GM19238 (cell line): ENCODE measurements at regions not wholly inside any gene's neighbourhood (a gene's known extent, or its start where the extent isn't known, plus 50 kb on each side); places are given as distances from the start of the nearest gene placed in this dataset.

ENCODE experiments used
- DNase-seq: peaks from one replicate; pipeline ENCODE4 v3.0.0; 2011; ENCODE audit warnings: low spot score; ENCODE audit not compliant: insufficient read length

DNA sequence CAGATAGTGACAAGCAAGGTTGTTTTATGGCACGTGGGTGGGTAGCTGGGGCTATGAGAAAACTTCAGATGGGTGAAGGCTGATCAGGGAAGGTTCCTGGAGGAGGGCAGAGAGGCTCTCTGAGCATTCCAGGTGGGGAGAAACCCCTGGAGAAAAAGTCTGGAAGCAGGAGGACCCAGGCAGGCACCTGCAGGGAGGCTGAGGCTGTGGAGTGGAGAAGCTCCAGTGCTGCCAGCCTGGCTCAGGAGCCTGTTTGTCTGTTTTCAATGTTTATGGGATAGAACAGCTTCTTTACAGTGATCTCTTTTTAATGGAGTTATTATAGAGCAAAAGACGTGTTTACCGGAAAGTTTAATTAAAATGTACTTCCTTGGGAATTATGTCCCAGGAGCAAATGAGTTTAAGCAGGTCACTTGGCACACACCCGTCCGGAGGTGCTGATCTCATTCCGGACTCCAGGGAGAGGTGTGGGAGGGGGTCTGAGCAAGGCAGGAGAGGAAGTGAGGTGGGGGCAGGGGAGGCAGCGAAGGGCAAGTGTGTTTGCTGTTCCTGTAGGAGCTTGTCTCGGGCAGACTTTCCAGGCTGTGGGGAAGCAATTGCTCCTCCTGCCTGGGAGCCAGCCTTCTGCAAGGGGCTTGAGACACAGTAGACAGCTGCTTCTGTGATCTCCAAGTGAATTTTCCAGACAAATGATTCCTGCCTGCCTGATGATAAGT is 239.5 kb downstream of the MYCN start:
- DNase-seq: no peak

DNA sequence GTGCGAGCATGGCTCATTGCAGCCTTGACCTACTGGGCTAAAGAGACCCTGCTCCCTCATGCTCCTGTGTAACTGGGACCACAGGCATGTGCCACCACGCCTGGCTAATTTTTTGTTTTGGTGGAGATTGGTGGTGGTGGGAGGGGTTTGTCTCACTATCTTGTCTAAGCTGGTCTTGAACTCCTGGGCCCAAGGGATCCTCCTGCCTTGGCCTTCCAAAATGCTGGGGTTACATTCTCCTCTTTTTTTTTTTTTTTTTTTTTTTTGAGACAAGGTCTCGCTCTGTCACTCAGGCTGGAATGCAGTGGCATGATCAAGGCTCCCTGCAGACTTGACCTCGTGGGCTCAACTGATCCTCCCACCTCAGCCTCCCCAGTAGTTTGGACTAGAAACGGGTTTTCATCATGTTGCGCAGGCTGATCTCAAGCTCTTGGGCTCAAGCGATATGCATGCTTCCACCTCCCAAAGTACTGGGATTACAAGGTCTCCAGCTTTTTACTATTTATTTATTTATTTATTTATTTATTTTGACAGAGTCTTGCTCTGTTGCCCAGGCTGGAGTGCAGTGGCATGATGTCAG is 238.3 kb downstream of the MYCN start:
- DNase-seq: no peak

DNA sequence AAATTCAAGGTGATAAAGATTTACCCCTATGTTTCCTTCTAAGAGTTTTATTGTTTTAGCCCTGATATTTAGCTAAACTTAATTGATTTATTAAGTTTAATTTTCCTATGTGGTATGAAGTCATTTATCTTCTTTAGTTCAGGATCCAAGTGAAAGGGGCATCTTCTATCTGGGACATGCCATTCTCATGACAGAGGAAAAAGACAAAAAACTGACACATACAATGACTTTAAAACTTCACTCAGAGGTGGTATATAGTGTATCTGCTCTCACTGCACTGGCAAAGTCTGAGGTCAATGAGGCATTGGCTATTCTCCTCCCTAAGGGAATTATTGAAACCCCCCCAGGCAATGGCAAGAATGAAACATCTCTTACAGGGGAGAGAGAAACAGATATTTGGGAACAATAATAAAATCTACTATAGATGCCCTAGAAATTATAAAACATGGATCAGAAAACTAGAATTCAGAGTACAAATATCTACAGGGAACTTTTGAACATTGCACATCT is 237.4 kb downstream of the MYCN start:
- no peak for DNase-seq

DNA sequence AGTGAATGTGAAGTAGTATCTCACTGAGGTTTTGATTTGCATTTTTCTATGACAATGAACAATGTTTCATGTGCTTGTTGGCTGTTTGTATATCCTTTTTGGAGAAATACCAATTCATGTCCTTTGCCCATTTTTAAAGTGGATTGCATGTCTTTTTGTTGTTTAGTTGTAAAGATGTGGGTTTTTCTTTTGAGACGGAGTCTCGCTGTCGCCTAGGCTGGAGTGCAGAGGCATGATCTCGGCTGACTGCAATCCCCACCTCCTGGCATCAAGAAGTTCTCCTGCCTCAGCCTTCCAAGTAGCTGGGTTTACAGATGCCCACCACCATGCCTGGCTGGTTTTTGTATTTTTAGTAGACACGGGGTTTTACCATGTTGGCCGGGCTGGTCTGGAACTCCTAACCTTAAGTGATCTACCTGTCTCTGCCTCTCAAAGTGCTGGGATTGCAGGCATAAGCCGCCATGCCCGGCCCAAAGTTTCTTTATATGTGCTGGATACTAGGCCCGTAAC is 236.7 kb downstream of the MYCN start:
- no peak for DNase-seq

DNA sequence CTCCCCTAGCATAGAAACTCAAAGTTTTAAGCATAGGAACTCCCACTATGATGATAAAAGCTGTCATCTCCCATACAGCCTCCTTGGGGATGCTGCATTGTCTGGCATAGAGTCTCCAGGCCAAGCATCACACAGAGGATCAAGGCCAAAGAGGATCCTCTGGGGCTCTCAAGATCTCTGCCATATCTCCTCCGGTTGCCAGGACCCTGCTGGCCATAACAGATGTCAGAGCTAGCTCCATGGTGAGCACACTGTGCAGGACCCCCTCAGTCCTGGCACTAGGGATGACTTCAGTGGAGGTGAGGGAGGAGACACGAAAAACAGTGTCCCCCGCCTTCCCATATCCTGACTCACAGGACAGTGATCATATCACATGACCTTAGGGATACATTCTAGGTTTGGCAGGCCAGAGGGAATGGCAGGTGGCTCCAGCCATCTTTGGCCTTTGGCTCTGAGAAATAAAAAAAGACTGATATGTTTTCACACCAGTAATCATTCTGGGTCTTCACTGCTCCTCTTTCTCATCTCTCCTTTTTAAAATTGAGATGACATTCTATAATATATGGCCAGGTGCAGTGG is 235.0 kb downstream of the MYCN start:
- no peak for DNase-seq

DNA sequence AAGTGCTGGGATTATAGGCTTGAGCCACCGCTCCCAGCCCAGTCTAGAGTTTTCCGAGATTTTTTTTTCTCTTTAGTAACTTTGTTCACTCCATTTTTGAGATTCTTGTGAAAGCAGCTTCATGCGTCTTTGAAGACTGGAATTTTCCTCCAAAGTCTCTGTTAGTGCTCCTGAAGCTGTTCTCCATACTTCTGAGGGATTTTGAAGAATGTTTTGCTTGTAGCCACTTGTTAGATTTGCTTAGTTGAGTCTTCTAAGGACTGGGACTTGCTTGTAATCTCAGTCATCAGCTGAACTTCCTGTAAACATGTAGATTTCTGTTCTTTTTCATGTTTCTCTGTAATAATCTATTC is 234.3 kb downstream of the MYCN start:
- DNase-seq: no peak

DNA sequence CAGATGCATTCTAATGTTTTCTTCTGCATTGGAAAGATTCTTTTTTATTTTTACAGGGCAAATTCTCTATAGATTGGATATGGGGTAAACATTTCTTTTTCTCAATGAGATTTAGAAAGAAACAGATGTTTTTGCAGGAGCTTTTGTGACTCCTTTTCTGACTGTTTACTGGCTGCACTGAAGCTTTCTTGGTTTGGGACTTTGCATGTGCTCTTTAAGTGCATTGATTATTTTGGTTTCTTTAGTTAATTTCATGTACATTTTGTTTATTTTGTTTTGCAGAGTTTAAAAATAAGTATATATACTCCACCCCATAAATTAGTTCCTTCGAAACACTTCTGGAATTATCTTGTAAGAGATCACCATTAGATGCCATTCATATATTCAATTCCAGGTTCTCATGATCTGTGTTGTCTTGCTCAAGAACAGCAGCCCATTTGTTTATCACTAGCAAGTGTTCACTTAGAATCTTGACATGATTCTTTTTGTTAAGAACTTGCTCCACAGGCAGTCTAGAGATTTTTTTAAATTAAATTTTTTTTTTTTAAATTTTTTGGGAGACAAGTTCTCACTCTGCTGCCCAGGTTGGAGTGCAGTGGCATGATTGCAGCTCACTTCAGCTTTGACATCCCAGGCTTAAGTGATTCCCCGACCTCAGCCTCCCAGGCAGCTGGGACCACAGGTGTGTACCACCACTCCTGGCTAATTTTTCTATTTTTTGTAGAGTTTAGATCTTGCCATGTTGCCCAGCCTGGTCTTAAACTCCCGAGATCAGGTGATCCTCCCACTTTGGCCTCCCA is 233.7 kb downstream of the MYCN start:
- DNase-seq: no peak

DNA sequence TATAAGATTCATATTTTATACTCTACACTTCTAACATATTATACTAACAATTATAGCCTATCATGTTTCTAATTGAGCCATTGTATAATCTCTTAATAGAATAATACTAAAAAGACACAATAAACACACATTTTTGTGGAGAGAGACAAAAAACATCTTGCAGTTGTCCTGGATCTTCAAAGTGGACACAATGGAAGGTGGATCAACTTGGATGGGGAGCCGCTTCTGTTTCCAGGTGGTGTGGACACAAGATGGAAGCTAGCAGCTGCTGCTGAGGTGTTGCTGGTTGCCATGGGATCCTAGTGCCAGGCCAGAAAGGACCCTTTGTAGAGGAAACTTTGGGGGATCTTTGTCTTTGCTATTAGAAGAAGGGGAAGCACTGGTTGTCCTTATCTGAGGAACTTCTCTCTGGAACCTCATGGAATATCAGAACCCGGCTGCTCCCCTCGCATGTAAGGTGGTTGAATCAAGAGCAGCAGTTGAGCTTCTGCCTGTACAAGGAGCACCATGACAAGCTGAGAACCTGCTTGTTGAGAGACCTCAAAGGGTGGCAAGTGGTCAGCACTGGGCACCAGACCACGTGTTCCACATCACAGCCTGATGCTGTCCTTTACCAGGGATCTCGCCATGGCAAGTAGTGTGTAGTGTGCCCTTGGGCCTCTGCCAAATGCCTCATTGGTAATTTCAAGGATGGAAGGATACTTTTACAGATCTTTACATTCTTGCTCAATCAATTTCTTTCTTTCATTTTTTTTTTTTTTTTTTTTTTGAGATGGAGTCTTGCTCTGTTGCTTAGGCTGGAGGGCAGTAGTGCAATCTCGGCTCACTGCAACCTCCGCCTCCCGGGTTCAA is 232.2 kb downstream of the MYCN start:
- no peak for DNase-seq

DNA sequence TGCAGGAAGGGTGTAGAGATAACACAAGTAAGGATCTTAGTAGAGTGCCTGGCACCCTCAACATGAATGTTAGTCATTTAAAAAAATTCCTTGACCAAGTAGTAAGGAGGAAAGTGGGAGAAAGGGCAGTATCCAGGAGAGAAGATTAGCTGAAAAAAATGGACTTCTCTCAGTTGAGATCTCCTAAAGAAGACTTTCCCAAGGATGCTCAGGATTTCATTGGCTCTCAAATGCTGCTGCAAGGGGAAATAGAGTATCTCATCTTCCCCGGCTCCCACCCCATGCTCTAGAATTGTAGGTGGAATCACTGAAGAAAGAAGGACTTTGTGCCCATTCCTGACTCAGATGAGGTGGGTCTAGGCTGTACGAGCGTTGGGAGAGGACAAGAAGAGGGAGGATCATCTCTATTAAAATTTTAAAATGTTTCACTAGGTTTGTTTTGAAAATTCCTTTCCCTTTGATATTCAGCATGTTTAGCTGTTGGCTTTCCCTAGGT is 231.1 kb downstream of the MYCN start:
- DNase-seq: no peak

DNA sequence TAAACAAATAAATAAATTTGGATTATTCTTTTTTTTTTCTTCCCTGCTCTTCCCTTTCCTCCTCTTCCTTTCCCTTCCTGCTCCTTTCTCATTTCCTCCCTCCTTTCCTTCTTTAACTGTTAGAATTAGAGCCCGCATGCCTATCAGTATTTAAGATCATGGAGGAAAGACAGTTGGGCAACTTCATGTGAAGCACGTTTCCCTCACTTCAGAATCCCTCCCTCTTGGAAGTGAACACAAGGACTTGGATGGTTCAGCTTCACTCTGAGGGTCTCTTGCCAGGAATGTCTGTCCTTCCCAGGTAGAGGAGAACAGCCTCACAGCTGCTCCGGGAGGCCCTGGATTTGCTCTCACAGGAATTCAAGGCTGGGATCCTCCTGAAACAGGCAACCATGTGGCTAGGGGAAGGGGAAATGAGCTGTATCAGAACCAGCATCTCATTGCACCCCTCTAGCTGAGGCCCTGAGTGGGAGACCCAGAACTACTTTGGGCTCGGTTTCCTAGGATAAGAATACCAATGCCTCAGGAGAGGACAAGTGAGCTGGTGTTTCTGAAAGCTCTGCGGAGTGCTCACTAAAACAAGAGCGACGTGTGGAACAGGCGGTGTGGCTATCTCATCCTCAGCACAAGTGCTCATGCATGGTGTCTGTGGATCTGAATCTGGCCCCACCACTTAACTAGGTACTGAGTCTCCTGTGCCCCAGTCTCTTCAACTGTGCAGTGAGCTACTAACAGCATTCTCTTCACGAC is 230.5 kb downstream of the MYCN start:
- DNase-seq: no peak

DNA sequence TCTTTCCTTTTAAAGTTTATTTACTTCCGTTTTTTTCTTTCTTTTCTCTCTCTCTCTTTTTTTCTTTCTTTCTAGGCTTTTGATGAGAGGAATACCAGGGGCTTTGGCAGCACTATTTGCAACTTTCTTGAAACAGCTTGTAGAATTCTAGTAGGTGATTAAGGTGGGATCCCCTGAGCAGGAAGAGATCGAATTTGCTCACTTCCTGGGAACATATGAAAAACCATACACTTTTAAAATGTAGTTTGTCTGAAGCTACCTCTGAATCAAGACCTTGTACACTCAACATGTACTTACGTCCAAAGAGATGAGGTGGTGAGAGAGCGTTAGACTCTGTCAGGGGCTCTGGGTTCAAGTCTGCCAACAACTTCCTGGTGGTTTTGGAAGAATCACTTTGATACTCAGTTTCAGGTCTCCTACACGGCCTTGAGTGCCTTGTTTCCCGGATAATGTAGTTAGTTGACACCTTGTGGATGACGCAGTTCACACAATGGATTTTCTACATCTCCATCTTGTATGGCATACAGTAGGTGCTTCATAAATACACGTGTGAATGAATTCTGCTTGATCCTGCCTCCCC is 229.1 kb downstream of the MYCN start:
- DNase-seq: no peak

DNA sequence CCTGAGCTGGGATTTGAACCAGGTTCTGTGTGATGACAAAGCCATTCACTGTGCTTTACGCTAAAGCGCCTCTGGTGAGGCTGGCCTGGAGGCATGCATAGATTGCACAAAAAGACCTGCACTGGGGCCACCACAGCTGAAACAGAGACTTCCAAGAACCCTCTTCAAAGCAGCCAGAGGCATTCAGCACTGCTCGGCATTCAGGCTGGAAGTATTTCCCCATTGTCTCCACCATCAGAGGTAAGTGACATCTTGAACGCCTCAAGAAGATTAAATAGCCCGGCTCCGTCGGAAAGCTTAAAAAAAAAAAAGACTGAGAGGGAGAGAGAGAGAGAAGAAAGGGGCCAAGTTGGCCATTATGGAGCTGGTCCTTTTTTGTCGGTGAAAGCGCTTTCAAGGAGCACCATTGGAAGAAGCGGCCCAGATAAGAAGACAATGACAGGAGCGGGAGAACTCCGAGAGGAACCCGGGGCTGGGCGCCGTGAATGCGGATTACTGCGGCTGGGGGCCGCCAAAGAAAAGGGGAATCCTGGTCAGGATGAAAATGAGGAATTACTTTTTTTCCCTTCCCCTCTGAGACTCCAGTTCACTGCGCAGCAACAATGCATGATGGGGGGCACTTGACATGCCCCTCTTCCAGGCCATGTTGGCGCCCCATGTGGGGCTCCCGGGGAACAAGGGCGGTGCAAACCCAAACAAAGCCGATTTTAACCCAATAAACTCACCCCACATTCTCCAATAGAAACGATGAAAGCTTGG is 228.3 kb downstream of the MYCN start:
- no peak for DNase-seq

DNA sequence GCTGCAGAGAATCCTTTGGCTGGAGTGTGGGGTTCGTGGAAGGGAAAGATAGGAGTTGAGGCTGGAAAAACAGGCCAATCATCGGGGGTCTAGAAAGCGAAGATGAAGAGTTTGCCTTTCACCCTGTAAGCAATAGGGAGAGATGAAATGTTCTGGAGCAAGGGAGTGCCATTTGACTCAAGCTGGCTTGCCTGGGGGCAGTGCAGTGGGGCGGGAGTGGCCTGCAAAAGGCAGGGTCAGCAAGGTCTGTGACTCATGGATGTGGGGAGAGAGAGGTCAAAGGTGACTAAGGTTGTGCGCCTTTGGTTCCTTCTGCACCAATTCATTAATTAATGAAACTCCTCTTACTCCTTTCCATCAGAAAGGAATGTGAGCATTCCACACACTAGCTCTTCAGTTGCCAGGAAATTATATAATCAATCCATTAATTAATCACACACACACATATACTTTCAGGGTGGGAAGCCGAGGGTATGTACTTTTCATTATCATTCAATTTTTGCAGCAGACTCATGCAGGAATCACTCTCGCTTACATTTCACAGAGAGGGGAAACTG is 227.6 kb downstream of the MYCN start:
- no peak for DNase-seq

DNA sequence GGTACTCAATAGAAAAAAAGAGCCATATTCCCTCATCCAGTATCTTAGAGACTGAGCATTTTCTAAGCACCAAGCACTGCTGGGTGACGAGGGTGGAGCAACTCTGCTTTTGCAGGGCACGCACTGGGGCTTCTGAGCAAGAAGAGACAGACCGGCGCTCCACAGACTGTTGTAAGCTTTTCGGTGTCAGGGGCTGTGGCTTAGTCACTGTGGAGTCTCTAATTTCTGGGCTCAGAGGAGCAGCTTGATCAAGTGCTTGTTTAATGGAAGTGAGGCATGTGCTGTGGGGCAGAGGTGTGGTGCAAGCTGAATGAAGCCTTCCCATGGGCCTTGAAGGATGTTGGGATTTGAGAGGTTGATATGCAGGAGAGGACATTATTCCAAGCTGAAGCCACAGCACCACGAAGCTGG is 227.1 kb downstream of the MYCN start:
- no peak for DNase-seq

DNA sequence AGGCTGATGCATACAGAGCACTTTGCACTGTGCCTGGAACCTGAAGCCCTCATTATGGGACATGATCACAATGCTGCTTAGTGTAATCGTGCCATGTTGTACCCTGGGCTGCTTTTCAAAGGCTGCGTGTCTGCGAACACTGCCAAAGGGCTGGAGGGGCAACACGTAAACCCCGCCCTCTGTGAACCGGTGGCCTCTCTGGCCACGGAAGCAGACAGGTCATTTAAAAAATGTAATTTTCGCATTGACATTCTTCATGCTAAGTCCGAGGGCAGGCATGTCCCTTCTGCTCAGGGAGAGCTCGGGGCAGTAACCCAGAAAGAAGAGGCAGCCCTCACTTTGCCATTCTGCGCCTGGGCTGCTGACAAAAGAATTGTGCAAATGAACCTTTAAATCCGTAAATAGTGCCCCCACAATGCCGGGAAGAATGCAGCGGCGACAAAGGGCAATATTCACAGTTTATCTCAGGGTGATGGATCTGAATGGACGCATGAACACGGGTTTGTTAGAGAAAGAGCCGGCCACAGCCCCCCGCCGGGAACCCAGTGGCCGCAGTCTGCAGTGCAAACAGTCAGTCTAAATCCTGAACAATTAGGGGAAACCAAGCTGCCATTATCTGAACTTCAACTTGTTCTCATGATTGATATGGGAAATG is 226.1 kb downstream of the MYCN start:
- DNase-seq: no peak

DNA sequence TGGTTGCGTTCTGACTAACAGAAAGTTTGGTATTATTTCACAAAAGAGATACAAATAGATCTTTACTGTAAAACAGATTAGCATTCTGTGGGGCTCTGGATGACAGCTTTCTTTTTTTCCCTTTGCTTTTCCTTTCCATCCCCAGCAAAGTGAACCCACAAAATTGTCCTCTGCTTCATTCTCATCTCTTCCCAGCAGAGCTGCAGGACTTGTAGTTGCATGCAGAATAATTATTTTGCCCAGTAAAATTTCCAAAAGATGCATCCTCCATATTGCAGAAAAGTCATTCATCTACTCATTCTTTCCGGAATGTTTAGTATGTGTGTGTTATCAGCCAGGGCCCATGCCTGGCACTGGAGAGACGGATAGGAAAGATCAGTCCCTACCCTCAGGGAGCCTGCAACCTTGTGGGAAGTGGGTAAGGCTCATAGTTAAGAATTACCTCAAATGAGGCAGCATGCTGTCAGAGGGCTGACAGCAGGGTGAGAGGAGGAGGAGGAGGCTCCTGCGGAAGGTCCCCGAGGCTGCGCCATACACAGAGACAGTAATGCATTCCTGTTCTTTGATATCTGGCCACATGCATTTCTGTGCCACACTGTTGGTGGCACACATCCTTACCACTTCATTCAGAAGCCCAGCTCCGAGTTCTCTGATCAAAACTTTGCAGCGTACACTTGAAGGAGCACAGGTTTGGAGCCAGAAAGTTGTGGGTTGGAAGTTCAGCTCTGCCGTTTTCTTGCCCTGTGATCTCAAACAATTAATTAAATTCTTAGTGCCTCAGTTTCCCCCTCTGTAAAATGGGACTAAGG is 225.4 kb downstream of the MYCN start:
- DNase-seq: no peak

DNA sequence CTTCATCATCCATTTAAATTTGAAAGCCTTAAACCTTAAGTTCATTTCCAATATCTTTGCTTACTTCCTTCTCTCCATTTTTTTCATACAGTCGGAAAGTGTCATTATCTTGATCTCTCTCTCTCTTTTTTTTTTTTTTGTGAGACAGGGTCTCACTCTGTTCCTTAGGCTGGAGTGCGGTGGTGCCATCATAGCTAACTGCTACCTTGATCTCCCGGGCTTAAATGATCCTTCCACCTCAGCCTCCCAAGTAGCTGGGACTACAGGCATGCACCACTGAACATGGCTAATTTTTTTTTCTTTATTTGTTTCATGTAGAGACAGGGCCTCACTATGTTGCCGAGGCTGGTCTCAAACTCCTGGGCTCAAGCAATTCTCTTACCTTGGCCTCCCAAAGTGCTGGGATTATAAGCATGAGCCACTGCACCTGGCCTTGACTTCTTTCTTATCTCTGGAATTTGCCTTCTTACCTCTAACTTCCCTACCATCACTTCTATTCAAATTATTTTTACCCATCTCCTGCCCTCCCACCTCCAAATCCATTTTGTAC is 222.2 kb downstream of the MYCN start:
- DNase-seq: no peak
